HG02610 (cell line): ENCODE measurements at regions not wholly inside any gene's neighbourhood (a gene's known extent, or its start where the extent isn't known, plus 50 kb on each side); places are given as distances from the start of the nearest gene placed in this dataset.
"Not testable (repeated sequence)": the region's sequence is repeated elsewhere in the genome, so short reads cannot be mapped to it uniquely, and the experiment has no call there.

Experiments
- ATAC-seq: cut with Tn5 transposase; IDR thresholded peaks from one replicate; pipeline ENCODE4 v1.9.1; 2021; ENCODE audit warnings: mild to moderate bottlenecking, moderate library complexity; ENCODE audit not compliant: unreplicated experiment

- no peak for ATAC-seq
These were observed 155.0 kb upstream of the CHST15 start for GRCh38 chr10:124248056-124249045.

GRCh38 chr10:124245806-124246440 lies 152.5 kb upstream of the CHST15 start:
- ATAC-seq: no peak

DNA sequence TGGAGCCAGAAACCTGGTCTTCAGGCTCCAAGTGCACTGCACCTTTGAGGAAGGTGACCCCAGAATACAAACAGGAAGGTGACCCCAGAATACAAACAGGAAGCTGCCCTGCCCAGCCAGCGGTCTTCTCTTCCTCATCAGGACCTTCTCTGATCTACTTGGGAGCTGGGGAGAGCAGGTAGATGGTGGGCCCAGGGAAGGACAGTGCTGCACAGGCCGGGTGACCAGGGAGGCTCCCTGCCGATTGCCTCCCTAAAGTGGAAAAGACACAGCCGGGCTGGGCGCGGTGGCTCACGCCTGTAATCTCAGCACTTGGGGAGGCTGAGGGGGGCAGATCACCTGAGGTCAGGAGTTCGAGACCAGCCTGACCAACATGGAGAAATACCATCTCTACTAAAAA lies 151.8 kb upstream of the CHST15 start:
- no peak for ATAC-seq

DNA sequence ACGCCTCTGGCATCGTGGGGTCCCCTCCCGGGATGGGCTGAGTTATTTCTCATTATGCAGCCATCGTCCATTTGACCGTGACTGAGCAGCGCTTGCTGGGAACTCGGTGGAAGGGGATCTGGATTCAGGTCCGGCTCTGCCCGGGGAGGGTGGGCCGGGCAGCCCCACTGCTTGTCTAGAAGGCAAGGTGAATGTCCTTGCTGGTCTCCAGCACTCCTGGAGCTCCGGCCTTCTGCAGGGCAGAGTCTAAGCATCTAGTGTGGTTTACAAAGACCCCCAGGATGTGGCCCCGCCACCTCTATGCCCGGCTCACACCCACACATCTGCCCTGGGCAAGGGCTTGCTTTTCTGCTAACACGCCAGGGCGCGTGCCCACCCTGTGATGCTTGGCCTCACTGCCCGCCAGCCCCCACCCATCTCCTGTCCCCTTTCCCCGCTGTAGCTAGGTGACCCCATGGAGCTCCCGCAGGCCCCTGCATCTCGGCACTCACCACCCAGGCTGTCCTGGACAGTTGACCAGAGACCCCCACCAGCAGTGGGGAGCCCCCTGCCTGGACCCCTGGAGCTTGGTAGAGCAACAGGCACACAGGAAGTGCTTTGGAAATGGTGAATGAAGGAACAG lies 151.0 kb upstream of the CHST15 start:
- ATAC-seq: no peak

DNA sequence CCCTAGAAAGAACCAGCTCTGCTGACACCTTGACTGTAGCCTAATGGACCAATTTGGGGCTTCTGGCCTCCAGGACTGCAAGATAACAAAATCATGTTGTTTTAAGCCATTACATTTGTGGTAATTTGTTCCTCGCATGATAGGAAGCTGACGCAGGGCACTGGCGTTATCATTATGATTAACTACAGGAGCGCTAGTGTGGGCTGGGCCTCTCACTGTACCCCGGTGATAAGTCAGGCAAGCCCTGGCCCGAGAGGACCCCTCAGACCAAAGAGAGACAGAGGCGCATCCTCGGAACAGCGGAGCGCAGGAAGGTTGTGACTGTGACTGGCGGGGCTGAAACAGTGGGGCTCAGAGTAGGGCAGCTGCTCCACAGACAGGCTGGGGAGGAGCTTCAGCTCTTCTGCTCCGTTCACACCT lies 150.3 kb upstream of the CHST15 start:
- no peak for ATAC-seq

DNA sequence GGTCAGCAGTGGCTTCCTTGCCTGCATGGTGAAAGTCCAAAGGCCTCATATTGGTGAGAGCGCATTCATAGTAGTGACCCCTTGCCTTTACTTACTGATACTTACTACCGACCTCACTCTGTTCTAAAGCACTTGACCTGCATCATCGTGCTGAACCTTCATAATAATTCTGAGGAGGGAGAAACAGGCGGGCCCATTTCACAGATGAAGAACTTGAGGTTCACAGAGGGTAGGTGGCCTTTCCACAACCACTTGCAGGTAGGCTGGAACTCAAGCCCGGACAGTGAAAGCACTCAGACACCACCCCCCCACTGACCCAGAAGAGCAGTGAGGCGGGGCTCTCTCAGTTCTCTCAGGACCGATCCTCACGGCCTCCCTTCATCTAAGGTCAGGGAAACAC lies 149.4 kb upstream of the CHST15 start:
- ATAC-seq: no peak

DNA sequence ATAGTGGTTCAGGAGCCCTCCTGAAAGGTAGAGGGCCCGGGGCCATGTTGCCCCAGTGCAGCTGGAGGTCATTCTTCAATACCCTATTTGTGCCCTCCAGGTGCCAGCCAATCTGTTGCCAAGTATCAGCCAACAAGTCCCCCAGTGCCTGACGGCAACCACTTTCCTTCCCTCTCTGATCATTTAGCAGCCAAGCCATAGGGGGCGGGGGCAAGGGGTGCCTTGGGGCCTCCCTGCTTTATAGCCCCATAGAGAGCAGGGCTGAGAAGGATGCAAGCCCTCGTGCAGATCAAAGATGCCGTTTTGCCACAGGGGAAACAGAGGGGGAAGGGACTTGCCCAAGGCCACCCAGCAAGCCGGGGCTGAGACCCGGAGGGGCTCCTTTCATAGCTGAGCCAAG lies 149.0 kb upstream of the CHST15 start:
- no peak for ATAC-seq

DNA sequence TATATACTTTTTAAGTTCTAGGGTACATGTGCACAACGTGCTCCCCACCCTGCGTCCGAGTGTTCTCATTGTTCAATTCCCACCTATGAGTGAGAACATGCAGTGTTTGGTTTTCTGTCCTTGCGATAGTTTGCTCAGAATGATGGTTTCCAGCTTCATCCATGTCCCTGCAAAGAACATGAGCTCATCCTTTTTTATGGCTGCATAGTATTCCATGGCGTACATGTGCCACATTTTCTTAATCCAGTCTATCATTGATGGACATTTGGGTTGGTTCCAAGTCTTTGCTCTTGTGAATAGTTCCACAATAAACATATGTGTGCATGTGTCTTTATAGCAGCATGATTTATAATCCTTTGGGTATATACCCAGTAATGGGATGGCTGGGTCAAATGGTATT lies 148.1 kb upstream of the CHST15 start:
- not testable (repeated sequence) for ATAC-seq

DNA sequence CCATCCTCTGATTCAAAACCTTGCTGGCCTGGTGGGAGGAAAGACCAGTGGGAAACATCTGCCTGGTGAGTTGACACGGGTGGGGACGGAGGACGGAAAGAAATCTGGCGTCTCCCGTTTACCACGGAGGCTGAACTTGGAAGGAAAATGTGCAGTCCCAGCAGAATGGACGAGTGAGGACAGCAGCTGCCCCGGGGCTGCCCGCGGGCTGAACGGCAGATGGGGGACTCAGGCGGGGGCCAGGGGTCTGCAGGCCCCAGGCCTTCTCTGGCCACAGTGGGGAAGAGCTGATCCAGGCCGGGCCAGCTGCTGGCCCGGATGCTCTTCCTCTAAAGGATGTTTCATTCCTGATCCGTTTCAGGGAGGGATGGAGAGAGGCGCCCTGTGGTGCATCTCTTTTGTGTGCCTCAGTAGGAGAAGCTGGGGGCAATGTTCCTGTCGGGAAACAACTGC lies 147.5 kb upstream of the CHST15 start:
- ATAC-seq: no peak

DNA sequence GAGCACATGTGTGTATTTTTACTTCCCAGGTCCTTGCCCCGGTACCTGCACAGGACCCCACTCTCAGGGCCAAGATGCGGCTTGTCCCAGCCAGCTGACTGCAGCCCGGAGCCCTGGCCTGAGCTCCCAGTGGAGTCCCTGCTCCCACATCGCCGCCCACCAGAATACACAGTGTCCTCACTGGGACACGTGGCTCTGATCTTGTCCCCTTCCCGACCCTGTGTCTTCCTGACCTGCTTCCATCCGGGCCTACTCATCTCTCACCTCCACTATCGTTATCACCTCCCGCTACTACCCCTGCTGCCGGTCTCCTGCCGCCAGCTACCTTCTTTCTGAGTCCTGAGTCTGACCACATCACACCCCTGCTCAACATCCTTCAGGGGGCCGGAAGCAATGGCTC lies 146.3 kb upstream of the CHST15 start:
- ATAC-seq: no peak

- ATAC-seq: no peak
These were observed 145.7 kb upstream of the CHST15 start for GRCh38 chr10:124239134-124239533.

- no peak for ATAC-seq
These were observed 145.0 kb upstream of the CHST15 start for GRCh38 chr10:124238367-124238766.

DNA sequence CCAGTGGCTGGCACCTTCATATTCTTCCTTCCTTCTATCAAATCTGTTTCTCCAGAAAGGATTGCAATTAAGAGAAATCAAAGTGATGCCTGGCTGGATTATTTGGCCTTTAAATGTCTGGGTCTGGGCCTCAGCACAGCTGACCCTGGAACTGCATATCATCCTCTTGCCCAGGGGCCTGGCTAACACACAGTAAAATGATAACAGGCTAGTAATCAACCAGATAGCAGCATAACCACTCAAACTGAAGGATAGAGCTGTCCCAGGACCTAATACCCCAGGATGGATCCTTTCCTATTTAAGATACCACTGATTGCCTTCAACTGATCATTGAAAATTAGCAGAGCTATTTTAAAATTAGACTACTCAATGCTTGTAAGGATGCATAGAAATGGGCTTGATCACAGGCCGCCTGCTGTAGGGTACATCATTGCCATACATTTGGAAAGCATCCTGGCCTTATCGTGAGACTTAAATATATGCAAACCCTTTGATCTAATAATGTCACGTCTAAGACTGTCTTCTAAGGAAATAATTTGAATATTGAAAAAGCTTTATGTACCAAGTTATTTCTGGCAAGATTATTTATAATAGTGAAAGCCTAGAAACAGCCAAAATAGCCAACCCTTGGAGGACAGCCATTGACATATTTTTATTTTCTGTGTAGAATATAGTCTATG lies 144.0 kb upstream of the CHST15 start:
- ATAC-seq: no peak

- no peak for ATAC-seq
These were observed 143.4 kb upstream of the CHST15 start for GRCh38 chr10:124236816-124237215.

GRCh38 chr10:124236136-124236535 lies 142.7 kb upstream of the CHST15 start:
- ATAC-seq: no peak

GRCh38 chr10:124235232-124235631 lies 141.8 kb upstream of the CHST15 start:
- ATAC-seq: no peak

DNA sequence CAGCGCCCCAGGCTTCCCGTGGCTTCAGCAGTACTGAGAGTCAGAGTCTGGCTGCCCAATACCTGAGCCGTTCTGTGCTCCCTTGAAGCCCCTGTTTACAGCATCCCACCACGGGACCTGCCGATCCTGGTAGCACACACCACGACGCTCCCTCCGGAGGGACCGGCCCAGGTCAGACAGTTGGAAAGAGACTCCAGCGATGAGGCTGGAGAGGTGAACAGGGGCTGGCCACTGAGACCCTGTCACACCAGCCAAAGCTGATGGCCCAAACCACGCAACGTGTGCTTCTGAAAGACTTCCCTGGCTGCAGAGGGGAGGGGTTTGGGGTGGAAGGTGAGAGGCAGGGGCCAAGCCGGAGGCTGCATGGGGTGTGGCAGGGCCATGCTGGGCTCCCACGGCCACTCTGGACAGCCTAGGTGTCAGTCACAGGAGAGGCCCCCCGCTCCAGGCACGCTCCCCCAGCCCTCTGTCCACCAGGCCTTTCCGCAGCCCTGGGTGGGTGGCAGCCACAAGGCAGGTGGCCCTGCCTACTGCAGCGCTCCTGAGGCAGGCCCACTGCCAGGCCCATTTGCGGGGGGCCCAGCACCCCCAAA lies 140.2 kb upstream of the CHST15 start:
- no peak for ATAC-seq

DNA sequence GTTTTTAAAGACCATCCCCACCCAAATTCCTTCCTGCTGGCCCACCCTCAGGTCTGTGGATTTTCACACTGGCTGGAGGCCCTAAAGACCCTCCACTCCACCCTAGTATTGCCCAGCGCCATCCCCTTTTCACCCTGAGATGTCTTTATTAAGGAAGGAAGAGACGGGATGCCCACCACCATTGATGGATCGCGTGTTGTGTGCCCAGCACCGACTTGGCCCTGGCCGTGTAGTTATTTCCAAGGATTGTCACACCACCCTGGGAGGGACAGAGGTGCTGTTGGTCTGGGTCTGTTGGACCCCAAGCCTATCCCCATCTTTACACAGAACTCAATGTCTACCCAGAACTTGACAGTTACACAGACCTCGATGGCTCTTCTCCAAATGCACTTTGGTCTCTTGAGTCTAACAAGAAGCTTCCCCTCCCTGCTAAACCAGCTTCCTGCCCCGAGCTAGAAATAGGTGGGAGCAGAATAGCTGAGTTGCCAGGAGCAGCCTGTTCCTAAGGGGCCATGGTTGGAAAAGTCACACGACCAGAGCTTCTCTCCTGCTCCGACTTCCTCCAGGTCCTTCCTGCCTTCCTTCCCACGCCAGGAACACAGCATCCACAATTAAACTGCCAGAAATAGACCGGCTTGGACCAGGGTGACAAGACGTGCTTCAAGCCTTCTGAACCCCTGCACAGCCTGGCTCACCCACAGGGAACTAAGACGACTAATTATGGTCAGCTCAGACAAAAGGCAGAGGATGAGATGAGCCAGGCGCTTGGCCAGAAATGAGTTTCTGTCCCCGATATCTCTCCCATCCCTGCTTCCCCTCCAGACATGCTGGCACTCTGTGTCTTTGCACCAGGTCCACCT lies 139.5 kb upstream of the CHST15 start:
- no peak for ATAC-seq
